Fibroblast of upper back skin (primary cell): ENCODE measurements at regions not wholly inside any gene's neighbourhood (a gene's known extent, or its start where the extent isn't known, plus 50 kb on each side); places are given as distances from the start of the nearest gene placed in this dataset.
"Not testable (repeated sequence)": the region's sequence is repeated elsewhere in the genome, so short reads cannot be mapped to it uniquely, and the experiment has no call there.

Experiments used
- DNase-seq: peaks from one replicate; pipeline ENCODE4 v3.0.0-alpha.2; 2013

DNA sequence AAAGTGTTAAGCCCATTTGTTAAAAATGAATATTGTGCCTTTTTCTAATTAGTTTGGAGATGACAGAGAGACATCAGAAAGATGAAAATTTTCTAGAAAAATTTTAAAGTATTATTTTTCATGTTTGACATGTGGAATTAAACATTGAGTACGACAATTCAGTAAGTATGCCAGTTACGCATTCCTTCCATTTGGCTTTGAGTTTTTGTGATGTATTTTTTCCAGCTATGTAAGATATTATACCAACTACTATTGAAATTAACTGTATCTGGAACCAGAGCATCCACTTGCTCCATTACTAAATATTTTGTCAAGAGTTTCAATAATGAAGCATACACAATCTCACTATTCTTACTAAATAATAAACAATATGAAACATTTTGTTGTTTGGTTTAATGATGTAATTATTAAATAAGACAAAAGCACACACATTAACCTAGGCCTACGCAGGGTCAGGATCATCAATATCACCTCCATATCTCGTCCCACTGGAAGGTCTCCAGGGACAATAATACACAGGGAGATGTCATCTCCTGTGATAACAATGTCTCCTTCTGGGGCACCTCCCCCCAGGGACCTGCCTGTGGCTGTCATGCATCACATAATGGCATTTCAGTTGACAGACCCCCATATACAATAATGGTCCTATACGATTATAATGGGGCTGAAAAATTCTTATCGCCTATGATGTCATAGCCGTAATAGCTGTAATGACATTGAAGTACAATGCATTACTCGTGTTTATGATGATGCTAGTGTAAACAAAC is 274.1 kb downstream of the REEP3 start:
- DNase-seq, result no peak

DNA sequence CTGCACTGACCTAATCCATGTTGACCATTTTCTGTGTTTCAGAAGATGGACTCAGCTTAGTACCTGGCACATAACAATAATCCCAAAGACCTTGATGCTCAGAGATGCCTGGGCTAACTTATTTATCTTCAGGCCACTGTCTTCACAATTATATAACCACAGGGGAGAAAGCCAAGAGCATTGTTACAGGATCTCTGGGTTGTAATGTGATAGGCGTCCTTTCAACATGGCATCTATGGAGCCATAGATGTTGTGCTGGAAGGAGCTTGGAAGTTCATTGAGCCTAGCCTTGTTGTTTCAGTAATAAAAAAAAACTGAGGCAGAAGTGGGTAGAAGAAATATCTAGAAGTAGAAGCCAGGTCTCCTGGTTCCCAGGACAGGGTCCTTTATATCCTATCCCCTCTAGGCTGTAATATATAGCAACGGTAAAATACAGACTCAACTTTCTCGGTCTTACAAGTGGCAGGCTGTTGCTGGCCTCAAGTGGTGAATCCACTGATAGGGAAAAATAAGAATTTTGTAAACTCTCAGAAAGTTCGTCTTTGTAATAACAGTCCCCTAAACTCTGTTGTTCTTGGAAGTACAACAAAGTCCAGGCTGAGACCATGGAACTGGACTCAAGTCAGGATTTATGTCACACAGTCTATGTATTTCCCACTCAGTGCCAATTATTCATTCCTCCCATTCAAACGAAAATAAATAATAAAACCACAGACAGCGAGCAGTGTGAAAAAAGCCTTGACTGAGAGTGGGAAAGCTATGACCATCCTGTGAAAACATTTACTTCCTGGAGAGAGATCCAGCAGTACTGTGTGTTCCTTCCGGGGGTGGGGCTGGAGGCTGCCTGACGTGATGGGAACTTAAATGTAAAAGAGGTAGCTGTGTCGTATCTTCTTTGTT is 277.6 kb downstream of the REEP3 start:
- DNase-seq, result peak; percentile 94

DNA sequence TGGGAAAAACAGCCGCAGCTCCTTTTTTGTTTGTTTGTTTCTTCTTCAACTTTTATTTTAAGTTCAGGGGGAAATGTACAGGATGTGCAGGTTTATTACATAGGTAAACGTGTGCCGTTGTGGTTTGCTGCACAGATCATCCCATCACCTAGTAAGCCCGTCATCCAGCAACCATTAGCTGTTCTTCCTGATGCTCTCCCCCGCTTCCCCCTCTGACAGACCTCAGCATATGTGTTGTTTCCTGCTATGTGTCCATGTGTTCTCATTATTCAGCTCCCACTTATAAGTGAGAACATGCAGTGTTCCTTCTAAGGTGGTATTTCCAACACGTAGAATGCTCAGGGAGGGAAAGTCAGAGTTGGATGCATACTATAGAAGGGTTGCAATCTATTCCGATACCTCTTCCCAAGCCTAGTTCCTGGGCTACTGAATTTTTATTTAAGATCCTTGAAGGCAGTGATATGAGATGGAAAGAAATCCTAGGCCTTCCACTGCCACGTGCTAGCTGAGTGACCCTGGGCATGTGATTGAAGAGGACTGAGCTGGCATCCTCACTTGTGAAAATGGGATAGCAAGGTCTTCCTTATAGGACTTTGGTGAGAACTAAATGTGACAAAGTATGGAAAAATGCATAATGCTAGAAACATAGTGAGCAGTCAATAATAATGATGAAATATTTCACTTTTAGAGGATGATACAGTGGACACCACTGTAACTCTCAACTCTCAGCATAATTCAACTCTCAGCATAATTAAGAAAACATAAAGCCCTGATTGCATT is 278.5 kb downstream of the REEP3 start:
- DNase-seq, result peak; percentile 13

DNA sequence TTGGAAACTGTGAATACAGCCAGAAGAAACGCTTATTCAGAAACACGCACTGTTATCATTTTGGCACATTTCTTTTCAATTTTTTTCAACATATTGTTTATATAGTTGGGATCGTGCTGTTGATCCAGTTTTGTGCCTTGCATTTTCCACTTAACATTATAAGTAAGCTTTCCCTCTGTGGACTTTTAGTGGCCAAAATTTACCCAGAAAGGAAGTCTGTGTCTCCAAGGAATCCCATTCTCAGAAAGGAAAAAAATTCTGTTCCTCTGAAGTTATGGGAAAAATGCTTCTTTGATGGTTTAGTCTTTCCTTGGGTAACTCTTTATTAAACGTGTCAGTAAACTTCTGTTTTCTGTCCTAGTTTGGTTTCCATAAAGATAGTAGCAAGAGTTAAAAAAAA is 280.0 kb downstream of the REEP3 start:
- DNase-seq, result no peak

DNA sequence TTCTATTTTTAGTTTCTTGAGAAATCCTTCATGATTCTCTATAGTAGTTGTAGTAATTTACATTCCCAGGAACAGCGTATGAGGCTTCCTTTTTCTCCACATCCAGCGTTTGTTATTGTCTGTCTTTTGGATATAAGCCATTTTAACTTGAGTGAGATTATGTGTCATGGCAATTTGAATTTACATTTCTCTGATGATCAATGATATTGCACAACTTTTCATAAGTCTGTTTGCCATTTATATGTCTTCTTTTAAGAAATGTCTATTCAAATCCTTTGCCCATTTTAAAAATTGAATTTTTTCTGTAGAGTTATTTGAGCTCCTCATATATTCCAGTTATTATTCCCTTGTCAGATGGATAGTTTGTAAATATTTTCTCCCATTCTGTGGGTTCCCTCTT is 285.1 kb downstream of the REEP3 start:
- no peak for DNase-seq

DNA sequence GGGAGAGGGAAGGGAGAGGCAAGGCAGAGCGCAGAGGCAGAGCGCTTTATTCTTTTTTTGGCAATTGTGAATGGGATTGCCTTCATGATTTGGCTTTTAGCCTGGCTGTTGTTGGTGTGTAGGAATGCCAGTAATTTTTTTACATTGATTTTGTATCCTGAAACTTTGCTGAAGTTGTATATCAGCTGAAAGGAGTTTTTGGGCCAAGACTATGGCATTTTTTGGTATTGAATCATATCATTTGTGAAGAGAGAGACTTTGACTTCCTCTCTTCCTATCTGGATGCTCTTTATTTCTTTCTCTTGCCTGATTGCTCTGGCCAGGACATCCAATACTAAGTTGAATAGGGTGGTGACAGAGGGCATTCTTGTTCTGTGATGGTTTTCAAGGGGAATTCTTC is 291.3 kb downstream of the REEP3 start:
- DNase-seq, result peak; percentile 79

DNA sequence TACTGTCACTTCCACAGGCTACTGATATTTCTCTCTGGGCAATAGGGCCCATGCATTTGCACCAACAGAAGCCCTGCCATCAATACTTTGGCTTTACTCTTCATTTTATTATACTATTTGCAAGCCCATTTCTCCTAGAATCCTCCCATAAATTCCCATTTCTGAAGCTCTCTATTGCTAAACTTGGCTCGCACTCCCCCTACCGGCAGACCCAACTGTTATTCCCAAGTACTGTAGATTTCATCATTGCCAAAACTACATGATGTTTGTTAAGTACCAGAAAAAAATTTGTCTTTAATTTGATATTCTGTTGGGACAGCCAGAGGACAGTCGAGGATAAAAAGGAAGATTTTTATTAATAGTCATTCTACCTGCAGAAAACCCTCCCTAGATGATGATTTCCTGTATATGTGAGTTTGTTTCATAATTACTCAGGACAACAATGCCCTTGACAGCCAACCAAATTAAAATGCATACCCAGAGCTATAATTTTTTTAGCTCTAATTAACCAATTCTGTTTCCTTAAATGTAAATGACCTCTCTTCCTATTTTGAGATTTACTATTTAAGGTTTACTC is 298.6 kb downstream of the REEP3 start:
- DNase-seq, result peak; percentile 74

DNA sequence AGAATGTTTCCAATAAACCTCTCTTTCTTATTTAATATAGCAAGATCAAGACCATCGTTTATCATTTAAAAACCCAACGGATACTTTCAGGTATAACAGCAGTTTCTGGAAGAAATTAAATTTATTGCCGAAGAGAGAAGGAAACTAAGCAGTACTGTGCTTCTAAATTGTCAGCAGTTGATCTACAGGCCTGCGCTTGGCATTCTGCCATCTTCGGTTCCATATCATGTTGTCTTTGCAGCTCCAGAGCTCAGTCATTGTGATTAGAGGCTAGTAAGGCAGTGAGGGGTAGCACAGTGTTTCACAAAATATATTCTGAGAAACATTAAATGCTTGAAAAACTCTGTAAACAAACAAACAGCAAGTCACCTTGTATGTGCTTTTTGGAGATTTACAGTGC is 301.3 kb downstream of the REEP3 start:
- no peak for DNase-seq

DNA sequence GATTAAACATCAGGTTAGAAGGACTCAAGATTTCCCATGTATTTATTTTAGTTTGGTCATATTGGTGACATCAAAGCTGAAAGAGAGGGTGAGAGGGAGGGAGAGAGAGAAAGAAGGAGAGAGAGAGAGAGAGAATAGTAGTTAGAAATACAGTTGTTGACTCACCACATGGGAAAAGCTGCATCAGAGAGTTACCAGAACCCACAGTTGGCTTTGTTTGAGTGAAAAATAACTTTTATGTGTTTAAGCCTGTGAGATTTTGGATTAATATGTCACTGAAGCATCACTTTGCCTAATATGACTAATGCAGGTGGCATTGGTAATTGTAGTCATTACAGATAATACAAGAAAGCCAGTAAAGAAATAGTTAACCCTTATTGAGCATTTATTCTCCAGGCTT is 303.9 kb downstream of the REEP3 start:
- DNase-seq, result peak; percentile 31

DNA sequence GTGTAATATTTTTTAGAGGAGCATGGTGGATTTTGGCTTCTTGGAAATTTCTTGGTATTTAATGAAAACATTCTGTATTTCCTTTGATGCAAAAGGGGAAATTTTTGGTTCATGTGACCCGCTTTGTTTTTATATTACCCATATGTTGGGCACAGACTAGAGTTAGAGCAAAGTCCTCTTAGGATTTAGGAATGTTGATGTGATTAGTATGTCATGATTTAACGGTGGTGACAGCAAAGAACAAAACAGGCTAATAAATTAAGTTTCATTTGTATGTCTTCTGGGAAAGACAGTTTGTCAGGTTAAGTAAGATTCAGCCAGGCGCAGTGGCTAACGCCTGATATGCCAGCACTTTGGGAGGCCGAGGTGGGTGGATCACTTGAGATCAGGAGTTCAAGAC is 304.6 kb downstream of the REEP3 start:
- DNase-seq, result no peak

DNA sequence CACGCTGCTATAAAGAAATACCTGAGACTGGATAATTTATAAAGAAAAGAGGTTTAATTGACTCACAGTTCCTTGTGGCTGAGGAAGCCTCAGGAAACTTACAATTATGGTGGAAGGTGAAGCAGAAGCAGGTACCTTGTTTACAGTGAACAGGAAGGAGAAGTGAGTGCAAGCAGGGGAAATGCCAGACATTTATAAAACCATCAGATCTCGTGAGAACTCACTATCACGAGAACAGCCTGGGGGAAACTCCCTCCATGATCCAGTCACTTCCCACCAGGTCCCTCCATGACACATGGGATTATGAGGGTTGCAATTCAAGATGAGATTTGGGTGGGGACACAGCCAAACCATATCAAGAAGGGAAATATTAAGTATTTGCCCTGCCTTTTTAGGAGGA is 305.8 kb downstream of the REEP3 start:
- not testable (repeated sequence) for DNase-seq

DNA sequence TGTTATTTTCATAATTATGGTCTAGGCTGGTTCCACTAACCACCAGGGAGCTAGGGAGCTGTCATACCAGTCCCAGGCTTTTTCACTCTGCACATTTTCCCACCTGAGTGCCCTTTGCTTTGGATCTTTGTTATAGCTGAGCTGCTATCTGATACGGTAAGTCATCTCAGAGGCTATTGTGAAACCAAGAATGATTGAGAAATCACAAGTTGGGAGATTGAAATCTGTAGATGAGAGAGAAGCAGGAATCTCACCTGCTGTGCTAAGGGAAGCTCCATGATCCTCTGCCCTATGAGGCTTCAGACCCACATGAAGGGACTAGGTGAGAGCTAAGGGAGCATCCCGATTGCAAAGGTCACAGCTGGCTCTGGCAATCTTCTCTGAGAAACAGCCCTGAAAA is 307.8 kb downstream of the REEP3 start:
- peak; percentile 18 for DNase-seq

DNA sequence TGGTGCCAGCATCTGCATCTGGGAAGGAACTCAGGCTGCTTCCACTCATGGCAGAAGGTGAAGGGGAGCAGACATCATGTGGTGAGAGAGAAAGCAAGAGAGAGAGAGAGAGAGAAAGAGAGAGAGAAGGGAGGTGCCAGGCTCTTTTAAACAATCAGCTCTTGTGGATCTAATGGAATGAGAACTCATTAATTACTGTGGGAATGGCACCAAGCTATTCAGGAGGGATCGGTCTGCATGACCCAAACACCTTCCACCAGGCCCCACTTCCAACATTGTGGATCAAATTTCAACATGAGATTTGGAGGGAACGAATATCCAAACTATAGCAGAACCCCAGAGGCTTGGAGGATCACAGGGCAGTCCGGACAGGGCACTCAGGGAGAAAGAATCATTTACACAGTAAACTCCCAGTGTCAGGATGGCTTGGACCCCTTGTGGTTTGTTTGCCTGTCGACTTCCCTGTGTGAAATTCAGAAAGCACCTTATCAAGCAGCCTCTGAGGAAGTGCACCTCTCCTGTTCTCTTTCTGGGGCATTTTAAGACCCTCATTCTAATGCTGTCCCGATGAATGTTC is 308.5 kb downstream of the REEP3 start:
- DNase-seq, result no peak

DNA sequence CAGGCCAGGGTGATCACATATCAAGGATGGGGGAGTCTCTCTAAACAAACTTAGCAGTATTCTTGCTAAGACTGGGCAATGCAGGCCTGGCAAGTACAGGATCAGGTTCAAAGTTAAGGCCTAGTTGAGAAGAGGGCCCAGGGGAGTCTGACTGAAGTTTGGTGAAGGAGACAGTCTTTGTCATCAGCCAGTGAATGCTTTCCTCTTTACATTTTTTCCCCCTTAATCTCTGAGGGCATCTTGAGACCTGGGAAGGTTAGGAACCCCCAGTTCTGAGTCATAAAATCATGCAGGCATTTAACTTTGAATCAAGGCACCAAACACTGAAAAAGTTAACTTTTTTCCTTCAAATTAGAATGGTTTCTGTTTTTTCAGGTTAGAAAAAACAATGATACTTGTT is 311.5 kb downstream of the REEP3 start:
- DNase-seq, result peak; percentile 55

DNA sequence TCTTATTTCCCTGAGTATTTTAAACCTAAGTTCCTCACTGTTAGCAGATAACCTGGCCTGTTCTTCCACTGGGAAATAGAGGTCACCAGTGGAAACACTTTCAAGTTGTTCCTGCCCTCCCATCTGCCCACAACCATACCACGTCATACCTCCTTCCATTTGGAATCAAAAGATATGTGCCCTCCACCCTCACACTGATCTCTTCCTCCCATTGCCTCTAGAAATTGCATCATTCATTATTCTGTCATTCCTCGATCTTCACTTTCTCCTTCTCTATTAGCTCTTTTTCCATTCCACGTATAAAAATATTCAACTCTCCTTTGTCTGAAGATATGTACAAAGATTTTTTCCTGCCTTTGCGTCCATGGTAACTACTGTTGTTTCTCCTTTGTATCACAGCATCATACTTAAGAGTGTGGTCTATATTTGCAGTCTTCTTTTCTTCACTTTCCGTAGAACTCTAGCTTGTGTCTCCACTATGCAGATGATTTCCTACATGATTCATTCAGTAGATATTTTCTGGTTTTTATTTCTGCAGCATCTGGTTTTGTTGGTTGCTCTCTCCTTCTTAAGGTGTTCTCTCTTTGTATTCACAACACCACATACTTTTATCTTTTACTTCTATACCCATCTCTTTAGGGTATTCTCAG is 312.3 kb downstream of the REEP3 start:
- peak; percentile 56 for DNase-seq

DNA sequence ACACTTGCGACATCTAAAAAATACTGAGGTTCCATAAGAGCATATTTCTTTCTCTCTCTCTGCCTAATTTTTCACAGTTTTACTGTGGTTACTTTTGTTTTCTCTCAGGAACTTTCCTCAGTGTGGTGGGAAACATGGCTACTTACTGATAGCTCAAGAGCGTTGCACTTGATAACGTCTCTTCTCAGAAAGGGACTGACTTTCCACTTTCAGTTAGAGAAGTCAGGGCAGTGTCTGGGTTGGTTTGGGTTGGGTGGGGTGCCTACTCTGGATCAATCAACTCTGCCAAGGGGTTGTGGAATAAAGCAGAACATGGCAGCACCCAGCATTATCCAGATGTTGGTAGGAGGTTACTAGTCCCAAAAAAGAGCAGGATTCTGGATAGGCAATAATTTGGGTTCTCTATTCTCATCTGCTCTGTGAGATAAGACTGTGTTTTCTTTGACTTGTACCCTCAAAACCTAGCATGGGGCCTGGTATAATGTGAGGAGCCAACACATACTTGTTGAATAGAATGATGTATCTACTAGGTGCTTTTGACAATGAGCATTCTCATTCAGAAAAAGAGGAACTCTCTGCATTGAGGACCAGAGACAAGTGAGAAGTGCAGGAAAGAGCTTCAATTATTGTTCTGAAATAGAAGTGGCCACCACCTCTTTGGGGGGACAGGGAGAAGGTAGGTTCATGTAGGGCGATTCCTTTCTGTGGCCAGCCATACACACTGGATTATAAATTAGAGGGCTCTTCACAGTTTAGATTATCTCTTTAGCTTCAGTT is 315.7 kb downstream of the REEP3 start:
- no peak for DNase-seq

DNA sequence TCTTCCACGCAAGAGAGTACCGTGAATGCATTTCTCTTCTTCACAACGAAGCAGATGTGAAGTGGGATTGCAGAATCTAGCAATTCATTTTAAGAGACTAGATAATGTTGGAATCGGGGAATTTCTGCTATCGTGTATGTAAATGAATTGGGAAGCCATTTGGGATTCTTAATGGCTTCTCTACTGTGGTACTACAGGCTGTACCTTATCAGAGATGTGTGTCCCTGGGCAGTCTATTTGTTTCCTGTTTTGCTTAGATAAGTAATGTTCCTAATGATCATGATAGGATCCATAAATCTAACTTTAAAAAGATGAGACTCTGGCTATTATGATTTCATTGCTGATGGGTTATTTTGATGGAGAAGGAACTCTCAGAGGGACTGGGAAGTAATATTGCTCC is 320.6 kb downstream of the REEP3 start:
- no peak for DNase-seq

DNA sequence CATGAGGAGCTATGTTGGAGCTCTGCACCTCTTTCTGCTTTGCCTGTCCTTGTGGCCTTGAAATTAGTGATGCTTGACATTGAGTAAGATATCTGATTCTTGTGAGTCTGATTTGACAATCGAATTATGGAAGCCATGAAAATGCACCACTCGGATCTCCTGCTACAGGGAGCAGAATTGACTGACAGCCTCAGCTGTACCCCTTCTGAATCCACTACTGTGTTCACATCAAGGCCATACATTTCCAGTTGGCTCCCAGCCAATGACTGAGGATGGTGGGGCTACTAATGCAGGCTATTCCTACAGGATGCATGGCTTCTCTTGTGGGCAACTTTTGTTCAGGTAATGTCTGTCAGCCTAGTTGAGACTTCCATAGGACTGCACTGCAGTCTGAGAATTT is 321.9 kb downstream of the REEP3 start:
- no peak for DNase-seq

DNA sequence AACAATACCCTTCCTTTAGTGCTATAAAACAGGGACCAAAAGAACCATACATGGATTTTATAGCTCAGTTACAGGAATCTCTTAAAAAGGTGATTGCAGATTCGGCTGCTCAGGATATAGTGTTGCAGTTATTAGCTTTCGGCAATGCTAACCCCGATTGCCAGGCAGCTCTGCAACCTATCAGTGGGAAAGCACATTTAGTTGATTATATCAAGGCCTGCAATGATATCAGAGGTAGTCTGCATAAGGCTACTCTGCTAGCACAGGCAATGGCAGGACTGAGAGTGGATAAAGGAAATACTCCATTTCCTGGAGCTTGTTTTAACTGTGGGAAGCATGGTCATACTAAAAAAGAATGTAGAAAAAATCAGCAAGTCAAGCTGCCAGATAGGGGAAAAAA is 327.7 kb downstream of the REEP3 start:
- not testable (repeated sequence) for DNase-seq

DNA sequence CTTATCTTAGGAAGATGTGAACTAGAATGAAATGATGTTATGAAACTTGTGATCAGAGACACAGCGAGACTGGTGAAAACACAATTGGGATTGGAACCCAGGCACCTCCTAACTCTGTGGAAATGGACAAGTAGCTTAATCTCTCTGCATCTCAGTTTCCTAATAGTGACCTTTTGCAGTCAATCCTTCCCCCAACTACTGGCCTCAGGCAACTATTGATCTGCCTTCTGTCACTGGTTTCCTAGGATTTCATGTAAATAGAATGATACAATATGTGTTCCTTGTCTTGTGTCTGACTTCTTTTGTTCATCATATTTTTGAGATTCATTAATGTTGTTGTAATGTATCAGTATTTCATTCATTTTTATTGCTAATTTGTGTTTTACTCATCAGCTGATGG is 341.7 kb downstream of the REEP3 start:
- no peak for DNase-seq

DNA sequence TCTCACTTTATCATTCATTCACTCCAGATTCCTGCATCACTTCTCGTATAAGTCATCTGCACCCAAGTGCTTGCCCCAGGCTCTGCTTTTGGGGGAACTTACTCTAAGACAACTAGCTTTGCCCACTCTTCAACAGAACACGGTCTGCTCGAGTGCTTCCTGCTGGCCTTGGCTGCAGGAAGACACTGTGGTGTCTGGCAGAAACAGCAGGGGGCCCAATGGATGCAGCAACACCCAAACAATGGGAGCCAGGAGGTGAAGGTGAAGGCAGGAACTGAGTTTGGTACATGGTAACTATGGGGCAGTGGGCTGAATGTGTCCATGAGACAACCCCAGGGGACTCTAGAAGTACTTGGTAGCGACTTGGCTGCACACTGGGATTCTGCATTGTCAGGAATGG is 344.0 kb downstream of the REEP3 start:
- no peak for DNase-seq
